GM18505 (cell line): ENCODE measurements at regions not wholly inside any gene's neighbourhood (a gene's known extent, or its start where the extent isn't known, plus 50 kb on each side); places are given as distances from the start of the nearest gene placed in this dataset.

Source experiments
- ATAC-seq: cut with Tn5 transposase; IDR thresholded peaks from one replicate; pipeline ENCODE4 v1.9.1; 2021; ENCODE audit not compliant: unreplicated experiment
- POLR2A ChIP-seq: IDR thresholded peaks from 4 replicates; pipeline ENCODE4 v1.6.1; 2011; ENCODE audit warnings: borderline replicate concordance; ENCODE audit not compliant: insufficient read depth, insufficient read length; ENCODE audit errors: extremely low read depth

DNA sequence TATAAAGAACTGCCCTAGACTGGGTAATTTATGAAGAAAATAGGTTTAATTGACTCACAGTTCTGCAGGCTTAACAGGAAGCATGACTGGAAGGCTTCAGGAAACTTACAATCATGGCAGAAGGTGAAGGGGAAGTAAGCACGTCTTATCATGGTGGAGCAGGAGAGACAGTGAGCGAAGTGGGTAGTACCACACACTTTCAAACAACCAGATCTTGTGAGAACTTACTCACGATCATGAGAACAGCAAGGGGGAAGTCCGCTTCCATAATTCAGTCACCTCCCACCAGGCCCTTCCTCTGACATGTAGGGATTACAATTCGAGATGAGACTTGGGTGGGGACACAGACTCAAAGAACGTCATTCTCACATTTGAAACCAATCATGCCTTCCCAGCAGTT, 260.1 kb upstream of the FAM98A start:
- no peak for ATAC-seq
- TF ChIP-seq POLR2A, result no peak

DNA sequence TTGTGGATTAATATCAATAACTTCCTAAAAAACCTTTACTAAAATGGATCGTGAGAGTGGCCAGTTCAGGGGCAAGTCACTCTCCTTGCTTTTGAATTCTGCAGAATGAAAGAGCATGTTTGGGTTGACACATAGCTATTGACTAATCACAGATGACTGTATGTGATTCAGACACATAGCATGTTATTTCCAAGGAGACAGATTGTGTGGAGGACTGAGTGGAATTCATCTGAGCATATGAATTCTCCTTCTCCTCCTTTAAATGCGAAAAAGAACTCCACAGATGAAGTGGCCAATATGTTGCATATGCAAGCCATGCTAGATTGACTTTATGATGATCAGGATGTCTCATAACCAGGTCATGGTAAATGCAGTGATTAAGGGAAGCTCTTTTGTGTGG, 249.4 kb upstream of the FAM98A start:
- TF ChIP-seq POLR2A, result no peak
- ATAC-seq, result no peak

DNA sequence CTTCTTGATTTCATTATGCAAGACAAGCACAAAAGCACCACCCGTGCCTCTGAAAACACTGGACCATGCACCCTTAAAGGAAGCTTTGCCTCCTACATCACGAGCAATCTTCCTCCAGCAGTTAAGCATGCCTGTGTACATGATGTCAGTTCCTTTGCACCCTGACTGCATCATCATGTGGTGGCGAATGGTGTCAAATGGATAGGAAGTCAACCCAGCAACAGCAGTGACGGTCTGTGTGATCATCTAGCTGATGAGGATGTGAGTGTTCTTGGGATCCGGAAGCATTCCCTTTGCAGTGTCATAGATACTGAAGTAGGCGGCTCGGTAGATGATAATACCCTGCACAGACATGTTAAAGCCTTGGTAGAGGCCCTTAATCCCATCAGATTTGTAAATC, 240.7 kb upstream of the FAM98A start:
- no peak for TF ChIP-seq POLR2A
- no peak for ATAC-seq

DNA sequence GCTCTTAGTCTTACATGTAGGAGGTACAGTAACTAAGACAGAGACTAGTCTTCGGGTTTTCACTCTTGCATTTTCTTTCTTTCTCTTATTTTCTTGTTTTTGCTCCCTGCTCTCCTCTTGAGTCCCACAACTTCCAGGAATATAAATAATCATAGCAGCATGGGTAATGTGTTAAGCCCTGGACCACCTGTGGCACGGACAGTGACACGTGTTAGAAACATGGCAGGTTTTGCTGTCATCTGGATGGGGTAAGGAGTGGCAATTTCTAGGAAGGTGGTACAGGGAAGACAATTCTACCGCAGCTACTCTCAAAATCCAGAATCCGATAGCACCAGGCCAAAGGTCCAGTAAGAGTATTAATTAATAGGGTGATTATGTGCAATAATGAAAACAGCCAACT, 237.5 kb upstream of the FAM98A start:
- ATAC-seq, result no peak
- TF ChIP-seq POLR2A, result no peak

DNA sequence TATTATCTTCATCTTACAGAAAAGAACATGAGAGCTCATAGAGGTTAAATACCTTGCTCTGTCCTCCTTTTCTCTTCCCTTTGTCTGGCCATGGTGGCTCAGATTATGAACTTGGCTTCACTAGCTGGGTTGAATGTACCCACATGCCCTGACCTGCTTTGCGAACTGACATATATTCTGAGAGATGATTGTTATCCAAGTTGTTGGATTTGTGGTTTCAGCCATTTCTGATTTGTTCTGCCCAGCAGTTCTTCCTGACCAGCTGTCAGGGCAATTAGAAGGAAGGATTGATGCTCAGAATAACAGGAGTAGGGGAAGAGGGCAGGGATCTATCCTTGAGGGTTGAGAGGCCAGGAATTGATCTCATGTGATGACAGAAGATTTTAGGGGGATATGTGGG, 236.8 kb upstream of the FAM98A start:
- no peak for TF ChIP-seq POLR2A
- ATAC-seq, result no peak

DNA sequence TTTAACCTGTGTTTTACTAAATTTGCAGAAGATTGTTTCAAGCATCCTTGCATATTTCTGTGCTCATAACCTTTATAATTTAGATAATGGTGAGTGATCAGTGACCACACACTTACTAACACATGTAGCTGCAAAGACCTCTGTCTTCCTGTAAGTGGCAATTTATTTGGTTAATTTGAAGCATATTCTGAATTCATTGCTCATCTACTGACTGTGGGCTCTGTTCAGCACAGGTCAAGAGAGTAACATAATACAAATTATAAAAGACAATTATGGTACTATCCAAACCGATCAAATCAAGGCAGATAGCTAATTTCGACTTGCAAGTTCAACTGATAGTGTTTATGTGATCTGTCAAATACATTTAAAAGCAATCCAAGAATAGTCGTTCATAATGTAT, 223.9 kb upstream of the FAM98A start:
- TF ChIP-seq POLR2A, result no peak

DNA sequence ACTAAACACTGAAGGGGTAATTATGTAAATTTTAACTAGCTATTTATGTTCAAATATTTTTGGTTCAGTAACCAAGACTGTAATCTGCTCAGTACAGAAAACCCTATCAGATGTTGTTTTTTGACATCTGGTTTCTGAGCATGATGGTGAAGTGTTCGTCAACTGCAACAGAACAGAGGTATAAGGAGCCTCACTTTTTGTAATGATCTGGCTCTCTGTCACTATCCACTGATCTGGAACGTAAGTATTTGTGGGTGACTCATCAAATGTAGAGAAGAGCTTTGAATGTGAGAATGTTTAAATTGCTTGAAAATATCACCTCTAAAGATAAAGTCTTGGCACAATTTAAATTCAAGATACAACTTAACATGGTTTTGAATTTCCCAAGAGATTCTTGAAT, 213.6 kb upstream of the FAM98A start:
- no peak for ATAC-seq
- TF ChIP-seq POLR2A, result no peak

More for the DNA sequence above, 223.9 kb upstream of the FAM98A start:
- no peak for ATAC-seq

DNA sequence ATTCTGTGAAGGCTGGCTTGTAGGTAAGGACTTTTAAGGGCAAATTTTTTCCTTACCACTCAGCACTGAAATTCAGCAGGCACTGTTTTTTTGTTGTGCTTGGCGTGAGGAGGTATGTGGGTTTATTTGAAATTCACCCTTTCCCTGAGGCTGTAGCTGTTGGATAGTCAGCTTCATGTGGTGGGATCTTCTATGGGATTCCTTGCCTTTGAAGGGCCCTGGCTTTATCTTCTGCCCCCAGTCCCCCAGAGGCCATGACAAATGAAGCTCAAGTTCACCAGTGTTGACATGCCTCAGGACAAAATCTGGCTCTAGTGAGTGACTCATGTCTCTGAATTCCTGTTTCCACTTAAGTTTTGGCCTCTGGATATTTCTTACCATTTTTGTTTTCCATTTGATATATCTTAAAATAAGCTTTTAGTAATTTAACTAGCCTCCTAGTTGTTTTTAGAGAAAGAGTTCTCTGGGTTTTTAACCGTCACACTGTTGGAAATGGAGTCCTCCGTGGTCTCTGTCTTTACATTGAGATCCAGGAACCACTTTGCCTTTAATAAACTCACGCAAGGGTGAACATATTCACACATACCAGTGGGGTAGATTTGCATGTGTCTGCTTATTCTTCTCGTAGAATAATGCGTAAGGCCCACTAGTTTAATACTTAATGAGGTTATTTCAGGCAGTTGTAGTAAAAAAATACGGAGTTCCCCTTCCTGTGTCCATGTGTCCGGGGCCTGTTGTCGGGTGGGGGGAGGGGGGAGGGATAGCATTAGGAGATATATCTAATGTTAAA, 211.1 kb upstream of the FAM98A start:
- no peak for ATAC-seq
- no peak for TF ChIP-seq POLR2A

DNA sequence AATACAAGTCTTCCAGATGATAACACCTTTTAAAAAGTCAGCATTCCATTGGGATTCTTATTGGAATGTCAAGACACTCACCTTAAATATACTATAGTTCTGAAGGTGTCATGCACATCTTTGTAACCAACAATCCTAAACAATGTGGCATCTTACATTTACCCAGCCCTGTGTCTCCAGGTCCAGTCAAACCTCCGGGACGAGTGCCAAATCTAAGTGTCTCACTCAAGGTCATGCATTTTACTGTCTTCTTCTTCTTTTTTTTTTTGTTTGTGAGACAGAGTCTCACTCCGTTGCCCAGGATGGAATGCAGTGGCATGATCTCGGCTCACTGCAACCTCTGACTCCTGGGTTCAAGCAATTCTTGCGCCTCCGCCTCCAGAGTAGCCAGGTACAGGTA, 206.9 kb upstream of the FAM98A start:
- no peak for TF ChIP-seq POLR2A
- ATAC-seq, result no peak

DNA sequence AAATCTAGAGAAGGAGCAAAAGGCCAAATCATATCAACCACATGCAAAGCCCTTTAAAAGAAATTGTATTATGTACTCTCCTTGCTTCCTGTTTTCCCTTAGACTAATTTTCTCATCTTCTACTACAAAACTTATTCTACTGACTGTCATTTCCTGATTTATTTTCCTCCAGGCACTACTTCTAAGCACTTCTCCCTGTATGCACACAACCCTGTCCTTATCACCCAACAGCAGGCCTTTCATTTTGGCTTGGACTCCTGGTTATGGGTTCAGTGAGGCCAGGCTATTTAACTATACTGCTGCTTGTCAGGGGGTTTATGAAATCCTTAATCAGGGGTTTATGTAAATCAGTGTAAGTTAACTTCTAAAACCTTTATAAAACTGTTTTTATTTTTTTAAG, 205.1 kb upstream of the FAM98A start:
- no peak for TF ChIP-seq POLR2A
- no peak for ATAC-seq

DNA sequence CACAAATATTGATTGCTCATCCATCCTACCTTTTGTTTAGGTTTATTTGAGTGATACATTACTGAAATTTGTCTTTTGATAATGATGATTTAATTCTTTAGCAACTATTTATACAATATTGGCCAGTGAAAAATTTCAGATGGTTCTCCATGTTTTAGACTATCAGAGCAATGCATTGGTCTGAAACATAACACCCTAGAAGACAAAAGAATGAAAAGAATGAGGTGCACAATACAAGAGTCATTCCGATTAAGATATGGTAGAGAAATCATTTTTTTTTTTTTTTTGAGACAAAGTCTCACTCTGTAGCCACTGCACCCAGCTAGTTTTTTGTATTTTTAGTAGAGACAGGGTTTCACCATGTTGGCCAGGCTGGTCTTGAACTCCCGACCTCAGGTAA, 197.4 kb upstream of the FAM98A start:
- ATAC-seq, result no peak

DNA sequence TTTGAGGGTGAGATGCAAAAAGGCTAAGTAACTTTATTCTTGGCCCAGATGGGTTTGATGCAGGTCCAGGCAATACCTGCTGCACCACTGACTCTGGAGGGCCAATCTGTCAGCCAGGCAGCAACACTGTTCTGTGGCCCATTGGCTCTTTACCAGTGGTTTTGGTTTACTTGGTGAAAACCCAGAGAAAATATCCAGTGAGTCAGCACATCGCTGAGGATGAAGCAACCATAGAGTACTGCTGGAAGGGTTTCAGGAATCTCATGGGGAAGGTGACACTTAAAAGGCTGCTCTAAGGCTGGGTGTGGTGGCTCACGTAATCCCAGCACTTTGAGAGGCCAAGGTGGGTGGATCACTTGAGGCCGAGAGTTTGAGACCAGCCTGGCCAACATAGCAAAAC, 192.5 kb upstream of the FAM98A start:
- TF ChIP-seq POLR2A, result no peak

More for the DNA sequence above, 197.4 kb upstream of the FAM98A start:
- no peak for TF ChIP-seq POLR2A

DNA sequence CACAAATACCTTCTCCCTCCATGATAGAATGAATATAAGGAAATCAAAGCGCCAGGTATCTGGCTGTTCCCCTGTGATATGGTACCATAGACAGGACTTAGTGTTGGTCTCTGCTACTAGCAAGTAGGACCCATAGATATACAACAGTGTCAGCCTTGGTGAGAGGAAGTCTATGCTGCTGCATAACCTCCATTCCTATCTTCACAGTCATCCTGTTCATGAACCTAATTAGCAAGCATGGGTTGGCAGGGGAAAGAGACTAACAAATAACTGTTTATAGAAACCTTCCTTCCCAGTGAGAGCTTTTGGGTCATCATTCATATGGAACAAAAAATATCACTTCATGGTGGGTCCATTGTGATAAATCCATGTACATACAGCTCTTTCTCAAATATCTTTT, 188.9 kb upstream of the FAM98A start:
- no peak for ATAC-seq
- no peak for TF ChIP-seq POLR2A

More for the DNA sequence above, 192.5 kb upstream of the FAM98A start:
- no peak for ATAC-seq

DNA sequence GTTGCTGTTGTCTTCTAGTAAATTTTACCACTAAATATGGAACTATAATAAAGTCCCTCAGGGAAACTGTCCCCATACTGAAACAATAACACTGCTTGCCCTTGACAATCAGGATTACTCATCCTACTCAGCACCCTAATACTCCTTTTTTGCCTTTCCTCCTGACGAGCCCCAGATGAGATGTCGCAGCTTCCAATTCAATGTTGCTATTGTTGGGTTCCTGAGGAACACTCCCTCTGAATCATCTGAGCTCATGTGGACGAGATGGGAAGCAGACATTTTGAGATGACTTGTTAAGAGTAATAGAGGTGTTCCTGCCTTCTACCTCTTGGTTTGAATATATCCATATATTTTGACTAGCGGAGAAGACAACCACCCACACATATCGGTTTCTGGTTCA, 187.8 kb upstream of the FAM98A start:
- no peak for TF ChIP-seq POLR2A
- ATAC-seq, result no peak
